SH-SY5Y (cell line): ENCODE measurements at regions not wholly inside any gene's neighbourhood (a gene's known extent, or its start where the extent isn't known, plus 50 kb on each side); places are given as distances from the start of the nearest gene placed in this dataset.

Experiments used
- GATA2 ChIP-seq: IDR thresholded peaks from 2 replicates; pipeline ENCODE4 v1.6.1; 2011; ENCODE audit warnings: mild to moderate bottlenecking, low read depth, low read length
- GATA3 ChIP-seq: IDR thresholded peaks from 2 replicates; pipeline ENCODE4 v1.6.1; 2011; ENCODE audit warnings: low read depth, mild to moderate bottlenecking, low read length, moderate library complexity

- no peak for TF ChIP-seq GATA2
- no peak for TF ChIP-seq GATA3
Measured at GRCh38 chr2:11102466-11102865, 52.8 kb upstream of the SLC66A3 start.
